ENCODE measurements at regions not wholly inside any gene's neighbourhood (a gene's known extent, or its start where the extent isn't known, plus 50 kb on each side); places are given as distances from the start of the nearest gene placed in this dataset.

DNA sequence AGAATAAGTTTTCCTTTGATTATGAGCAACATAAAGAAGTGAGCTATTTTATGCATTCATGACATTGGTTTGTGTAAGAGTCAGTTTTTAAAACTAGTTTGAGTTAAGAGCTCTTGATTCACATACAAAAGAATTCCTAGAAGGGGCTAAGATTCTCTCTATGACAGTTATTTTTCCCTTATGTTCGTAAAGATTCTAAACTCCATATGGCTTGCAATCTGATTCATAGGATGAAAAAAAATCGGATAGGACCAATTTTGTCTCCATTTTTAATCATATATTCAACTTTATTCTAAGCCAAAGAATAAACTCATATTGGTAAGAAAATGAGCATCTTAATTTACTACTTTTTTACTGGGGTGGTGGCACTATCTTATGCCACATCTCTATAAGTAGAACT, 79.4 kb downstream of the NAP1L3 start:
- TF ChIP-seq CTCF (IDR thresholded peaks at IDR 0.05) (no peak), ZFX (IDR thresholded peaks at IDR 0.05; ENCODE audit: borderline replicate concordance) (no peak)
